ENCODE measurements at regions not wholly inside any gene's neighbourhood (a gene's known extent, or its start where the extent isn't known, plus 50 kb on each side); places are given as distances from the start of the nearest gene placed in this dataset.

DNA sequence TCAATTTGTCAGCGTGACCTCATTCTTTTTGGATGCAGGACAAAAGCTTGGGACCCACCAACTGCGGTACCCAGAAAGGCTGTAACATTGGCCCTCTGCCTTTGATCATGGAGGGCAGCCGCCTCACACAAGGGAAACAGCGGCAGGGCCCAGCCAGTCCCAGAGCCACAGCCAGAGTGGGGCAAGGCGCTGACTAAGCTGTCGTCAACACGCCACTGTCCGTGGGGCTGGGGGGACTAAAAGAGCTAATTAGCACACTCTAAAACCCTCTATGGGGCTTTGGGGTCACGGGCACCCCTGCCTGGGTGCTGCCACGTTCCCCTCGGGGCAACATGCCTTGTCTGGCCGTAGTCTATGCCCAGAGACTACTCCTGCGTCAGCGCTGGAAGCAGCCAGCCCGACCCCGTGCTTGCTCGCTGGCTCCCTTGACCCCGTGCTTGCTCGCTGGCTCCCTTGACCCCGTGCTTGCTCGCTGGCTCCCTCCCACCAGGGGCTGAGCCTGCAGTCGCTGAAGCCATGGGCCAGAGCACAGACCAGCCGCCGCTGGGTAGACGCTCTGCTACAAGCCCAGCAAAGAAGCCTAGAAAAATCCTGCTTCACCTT, 598.4 kb downstream of the MBD2 start:
- no peaks in the 10 kb centered on the region for H3K9me3 Mint-ChIP-seq
- H3K4me3 Mint-ChIP-seq, result no peak overlapping the region
- H3K4me1 ChIP-seq (ENCODE audit: control insufficient read depth, insufficient read depth, low read length), result no peaks in the 10 kb centered on the region
- whole genome bisulfite sequencing, 2 experiments (ENCODE audit: insufficient coverage in 1 of 2, insufficient read length in 1 of 2), result 93 to 95% methylated on average over 10 to 25 of the region's 25 CpGs
- peak; percentile 43 for DNase-seq
- H3K27me3 Mint-ChIP-seq (ENCODE audit: insufficient read depth), result no peaks in the 10 kb centered on the region
- no peak overlapping the region for H3K9ac ChIP-seq (ENCODE audit: extremely low read depth, low read length, poor library complexity, severe bottlenecking)
- no peak for TF ChIP-seq CTCF (conservative IDR thresholded peaks at IDR 0.05)
- H3K9me3 ChIP-seq (ENCODE audit: control insufficient read depth, low read length), result no peaks in the 10 kb centered on the region
- H3K36me3 Mint-ChIP-seq (ENCODE audit: low read depth), result no peaks in the 10 kb centered on the region
- H3K36me3 ChIP-seq (ENCODE audit: control insufficient read depth, insufficient read depth, low read length), result no peaks in the 10 kb centered on the region
- no peaks in the 10 kb centered on the region for H3K27me3 ChIP-seq (ENCODE audit: control insufficient read depth, insufficient read depth, low read length, poor library complexity, severe bottlenecking)
- no peak overlapping the region for H3K4me3 ChIP-seq (ENCODE audit: low read length)
- H3K27ac ChIP-seq (ENCODE audit: low read depth, low read length), result no peak overlapping the region
- no peak overlapping the region for H3K27ac Mint-ChIP-seq
- no peaks in the 10 kb centered on the region for H3K4me1 Mint-ChIP-seq

- H3K4me3 Mint-ChIP-seq, result no peak overlapping the region
- no peak for DNase-seq
- no peak overlapping the region for H3K4me3 ChIP-seq (ENCODE audit: low read length)
- H3K36me3 ChIP-seq (ENCODE audit: control insufficient read depth, insufficient read depth, low read length), result no peaks in the 10 kb centered on the region
- no peaks in the 10 kb centered on the region for H3K9me3 Mint-ChIP-seq
- H3K27ac Mint-ChIP-seq, result no peak overlapping the region
- H3K4me1 Mint-ChIP-seq, result no peaks in the 10 kb centered on the region
- TF ChIP-seq CTCF (conservative IDR thresholded peaks at IDR 0.05), result no peak
- no peak overlapping the region for H3K27ac ChIP-seq (ENCODE audit: low read depth, low read length)
- WGBS, 2 experiments (ENCODE audit: insufficient coverage in 1 of 2, insufficient read length in 1 of 2), result 89% methylated on average over 1 of the region's 1 CpG; no CpG with 5 or more reads in 1 of the 2 experiments
- no peaks in the 10 kb centered on the region for H3K4me1 ChIP-seq (ENCODE audit: control insufficient read depth, insufficient read depth, low read length)
- no peaks in the 10 kb centered on the region for H3K27me3 Mint-ChIP-seq (ENCODE audit: insufficient read depth)
- no peaks in the 10 kb centered on the region for H3K27me3 ChIP-seq (ENCODE audit: control insufficient read depth, insufficient read depth, low read length, poor library complexity, severe bottlenecking)
- no peaks in the 10 kb centered on the region for H3K36me3 Mint-ChIP-seq (ENCODE audit: low read depth)
- no peak overlapping the region for H3K9ac ChIP-seq (ENCODE audit: extremely low read depth, low read length, poor library complexity, severe bottlenecking)
- H3K9me3 ChIP-seq (ENCODE audit: control insufficient read depth, low read length), result no peaks in the 10 kb centered on the region
Observed at GRCh38 chr18:53610957-53611356, 613.5 kb downstream of the MBD2 start.

DNA sequence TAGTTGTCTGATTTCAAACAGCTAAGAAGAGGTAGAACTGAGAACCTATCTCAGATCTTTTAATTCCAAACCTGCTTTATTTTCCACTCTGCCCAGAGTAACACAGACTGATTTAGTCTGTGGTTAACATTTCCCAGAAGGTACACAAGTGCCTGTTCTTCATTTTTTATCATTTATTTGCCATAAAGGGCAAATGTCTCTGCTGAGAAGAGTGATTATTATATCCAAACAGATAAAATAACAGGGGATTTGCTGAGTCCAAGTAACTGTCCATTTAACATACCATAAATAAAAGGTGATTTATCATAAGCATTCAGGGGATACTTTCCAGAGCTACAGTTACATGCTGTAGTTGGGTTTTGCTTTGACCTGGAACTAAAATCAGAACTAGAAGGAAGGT, 617.7 kb downstream of the MBD2 start:
- Mint-ChIP-seq H3K4me1 (no peaks in the 10 kb centered on the region), H3K36me3 (ENCODE audit: low read depth) (no peaks in the 10 kb centered on the region), H3K9me3 (no peaks in the 10 kb centered on the region), H3K27ac (no peak overlapping the region), H3K4me3 (no peak overlapping the region), H3K27me3 (ENCODE audit: insufficient read depth) (no peaks in the 10 kb centered on the region)
- Histone ChIP-seq H3K36me3 (ENCODE audit: control insufficient read depth, insufficient read depth, low read length) (no peaks in the 10 kb centered on the region), H3K4me3 (ENCODE audit: low read length) (no peak overlapping the region), H3K9me3 (ENCODE audit: control insufficient read depth, low read length) (no peaks in the 10 kb centered on the region), H3K9ac (ENCODE audit: extremely low read depth, low read length, poor library complexity, severe bottlenecking) (no peak overlapping the region), H3K27ac (ENCODE audit: low read depth, low read length) (no peak overlapping the region), H3K27me3 (ENCODE audit: control insufficient read depth, insufficient read depth, low read length, poor library complexity, severe bottlenecking) (no peaks in the 10 kb centered on the region), H3K4me1 (ENCODE audit: control insufficient read depth, insufficient read depth, low read length) (no peaks in the 10 kb centered on the region)
- no peak for TF ChIP-seq CTCF (conservative IDR thresholded peaks at IDR 0.05)
- no peak for DNase-seq

Measured in endodermal cell (in vitro differentiated cells).